Stimulated activated CD8-positive, alpha-beta memory T cell treated with anti-CD3 and anti-CD28 coated beads, Interleukin-7, amount 100 ng/mL, for 24 hours (primary cell): ENCODE measurements at regions not wholly inside any gene's neighbourhood (a gene's known extent, or its start where the extent isn't known, plus 50 kb on each side); places are given as distances from the start of the nearest gene placed in this dataset.
"Not testable (repeated sequence)": the region's sequence is repeated elsewhere in the genome, so short reads cannot be mapped to it uniquely, and the experiment has no call there.

Source experiments
- DNase-seq: peaks from one replicate; pipeline ENCODE4 v3.0.0-alpha.2; 2020; ENCODE audit warnings: low read depth

DNA sequence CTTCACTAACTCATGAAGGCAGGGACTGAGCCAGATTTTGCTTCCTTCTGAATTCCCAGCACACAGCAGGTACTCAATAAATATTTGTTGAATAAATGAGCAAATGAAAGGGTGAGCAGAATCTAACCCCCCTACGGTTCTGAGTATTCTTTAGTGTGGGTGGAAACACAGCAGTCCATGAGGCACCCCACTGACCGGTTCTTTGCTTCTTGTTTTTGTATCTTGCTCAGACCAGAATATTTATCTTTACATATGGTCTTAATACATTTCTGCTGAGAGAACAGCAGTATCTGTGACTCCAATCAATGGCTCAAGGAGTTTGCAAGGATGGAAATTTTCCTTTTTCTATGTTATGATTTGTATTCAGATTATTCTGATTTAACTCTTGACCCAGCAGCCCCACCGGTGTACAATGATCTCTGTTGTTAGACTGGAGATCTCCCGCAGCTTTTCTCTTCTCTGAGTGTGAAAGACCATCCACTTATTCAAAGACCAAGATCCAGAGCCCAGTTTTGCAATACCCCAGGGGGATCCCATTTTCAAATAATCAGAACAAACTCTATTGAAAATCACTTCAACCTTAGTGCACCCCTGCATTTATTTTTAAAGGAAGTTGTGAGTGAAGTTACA lies 506.5 kb upstream of the TNP1 start:
- DNase-seq: no peak

DNA sequence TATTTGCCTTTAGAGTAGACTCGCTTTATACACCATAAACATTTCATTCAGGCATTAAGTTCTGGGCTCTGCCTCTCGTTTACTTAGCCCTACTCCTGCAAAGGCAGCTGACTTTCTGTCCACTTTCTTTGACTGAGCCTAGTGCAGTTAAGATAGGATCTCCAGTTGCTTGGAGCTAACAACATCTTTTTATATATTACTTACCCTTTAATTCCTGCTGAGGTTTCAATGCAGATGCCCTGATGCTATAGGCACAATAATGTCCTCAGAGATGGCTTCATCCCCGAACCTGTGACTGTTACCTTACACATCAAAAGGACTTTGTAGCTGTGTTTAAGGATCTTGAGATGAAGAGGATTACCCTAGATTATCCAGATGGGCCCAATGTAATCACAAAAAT lies 505.8 kb upstream of the TNP1 start:
- DNase-seq: no peak

DNA sequence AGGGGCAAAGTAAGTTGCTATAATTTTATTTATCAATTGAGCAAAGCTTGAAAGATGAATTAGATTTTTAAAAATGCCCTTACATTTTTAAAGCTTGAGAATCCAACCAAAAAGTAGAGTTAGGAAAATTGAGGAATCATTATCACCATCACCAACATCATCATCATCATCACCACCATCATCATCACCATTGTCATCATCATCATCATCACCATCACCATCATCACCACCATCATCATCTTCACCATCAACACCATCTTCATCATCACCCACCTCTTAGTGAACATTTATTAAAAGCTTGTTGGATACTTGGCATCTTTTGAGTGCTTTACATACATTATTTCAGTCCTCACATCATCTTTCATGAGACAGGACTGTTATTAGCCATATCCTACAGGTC lies 504.4 kb upstream of the TNP1 start:
- no peak for DNase-seq

DNA sequence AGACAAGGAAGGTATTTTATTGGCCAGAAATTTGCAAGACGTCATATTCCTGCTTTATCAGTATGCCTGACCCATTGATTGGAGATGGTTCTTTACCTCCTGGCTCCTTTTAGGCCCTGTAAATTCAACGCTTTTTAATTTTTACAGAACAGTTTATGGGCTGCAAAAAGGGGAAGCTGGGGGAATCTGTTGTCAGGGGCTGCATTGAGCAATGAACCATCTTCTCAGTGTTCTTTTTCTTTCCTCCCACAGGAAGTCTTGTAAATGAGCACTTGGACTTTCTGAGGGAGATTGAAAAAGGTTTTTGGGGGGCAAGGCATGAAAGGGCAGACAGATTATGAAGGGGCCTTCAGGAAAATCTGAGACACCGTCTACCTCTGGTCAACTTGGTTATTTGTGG lies 503.6 kb upstream of the TNP1 start:
- no peak for DNase-seq

DNA sequence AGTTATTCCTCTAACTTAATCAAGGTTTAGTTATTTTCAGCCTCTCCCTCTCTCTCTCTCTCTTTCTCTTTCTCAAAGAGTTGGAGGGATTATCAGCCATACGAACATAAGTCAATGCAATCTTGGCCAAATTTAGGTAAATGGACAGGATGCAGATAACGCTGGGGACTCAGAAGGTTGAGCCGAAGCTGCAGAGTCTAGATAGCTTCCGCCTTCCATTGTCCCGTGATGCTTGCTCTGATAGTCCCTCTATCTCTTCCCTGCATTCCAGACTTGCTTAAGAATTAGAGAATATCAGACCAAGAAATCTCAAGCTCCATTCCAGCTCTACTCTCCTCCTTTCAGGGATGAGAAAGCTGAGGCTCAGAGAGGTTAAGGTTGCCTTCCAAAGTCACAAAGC lies 502.8 kb upstream of the TNP1 start:
- DNase-seq: no peak

DNA sequence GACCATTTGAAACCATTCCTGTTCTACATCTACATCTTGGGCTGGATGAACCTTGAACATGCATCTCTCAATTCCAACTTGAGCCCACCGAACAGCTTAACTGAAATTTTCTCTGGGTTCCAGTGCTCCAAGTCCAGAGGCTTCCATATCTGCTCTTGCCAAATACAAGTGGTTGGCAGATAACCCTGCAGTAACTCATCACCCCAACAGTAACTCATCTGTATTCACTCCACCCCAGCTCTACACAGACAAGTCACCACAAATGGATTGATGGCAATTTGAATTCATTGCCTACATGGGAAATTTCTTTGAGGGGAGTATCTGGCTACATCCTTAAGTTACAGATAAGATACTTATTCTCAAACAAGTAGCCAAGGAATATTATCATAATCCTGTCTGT lies 502.4 kb upstream of the TNP1 start:
- no peak for DNase-seq

DNA sequence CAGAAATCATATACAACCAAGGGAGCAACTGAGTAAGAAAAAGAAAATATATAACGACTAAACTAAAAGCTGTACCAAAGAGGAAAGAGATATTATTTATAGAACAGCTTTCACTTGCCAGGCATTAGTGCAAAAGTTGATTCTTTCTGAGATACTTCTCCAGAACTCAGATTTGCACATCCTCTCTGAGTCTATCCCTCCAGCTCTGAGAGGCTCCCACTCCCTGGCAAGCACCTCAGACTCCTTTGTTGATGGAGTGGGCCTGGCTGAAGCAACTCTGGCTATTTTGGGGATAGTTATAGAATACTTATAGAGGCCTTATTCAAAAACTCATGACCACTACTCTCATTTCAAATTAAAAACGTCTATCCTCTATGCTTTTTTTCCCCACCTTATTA lies 501.6 kb upstream of the TNP1 start:
- DNase-seq: no peak

DNA sequence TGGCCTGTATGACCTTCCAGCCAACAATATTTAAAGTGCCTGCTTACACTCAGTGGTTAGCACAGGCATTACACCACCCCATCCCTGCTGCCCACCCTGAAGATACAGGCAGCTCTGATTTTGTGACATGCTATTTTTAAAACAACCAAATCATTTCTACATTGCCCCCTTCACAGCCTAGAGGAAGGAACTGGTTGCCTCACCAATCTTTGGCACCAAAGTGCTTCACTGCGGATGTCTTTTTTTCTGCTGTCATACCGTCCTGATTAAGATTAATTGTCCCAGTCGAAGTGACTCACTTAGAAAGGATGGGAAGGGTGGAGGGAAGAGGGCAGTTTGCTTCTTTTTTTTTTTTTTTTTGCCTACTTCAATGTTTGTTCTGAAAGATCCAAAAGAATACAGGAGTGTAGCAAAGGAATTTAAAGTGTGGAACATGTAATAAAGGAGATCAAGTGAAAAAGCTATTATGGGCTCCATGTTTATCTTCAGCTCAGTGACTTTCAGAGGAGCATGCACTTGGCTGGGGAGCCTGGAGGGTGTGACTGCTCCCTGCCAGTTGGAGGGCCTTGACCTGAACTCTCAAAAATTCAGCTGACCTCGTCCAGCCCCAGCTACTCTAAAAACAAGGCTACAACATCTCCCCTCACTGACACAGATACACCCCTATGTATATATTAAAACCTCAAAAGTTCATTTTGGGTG lies 501.1 kb upstream of the TNP1 start:
- no peak for DNase-seq

DNA sequence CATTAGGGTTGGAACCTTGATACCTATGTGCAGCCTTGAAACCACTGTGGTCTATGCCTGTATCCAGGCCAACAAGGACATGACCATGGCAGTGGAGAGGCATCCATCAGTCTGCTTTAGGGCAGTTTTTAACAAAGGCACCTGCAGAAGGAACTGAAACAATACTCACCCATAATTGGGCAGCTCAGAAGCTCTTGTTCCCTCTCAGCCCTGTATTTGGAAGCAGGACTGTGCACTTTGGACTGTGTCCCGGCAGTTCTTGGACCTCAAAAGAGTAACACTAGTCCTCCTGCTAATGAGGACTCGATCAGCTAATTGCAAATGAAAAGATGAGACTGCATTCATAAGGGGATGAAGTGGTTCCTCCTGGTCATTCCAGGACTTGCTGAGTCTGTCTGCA lies 500.2 kb upstream of the TNP1 start:
- DNase-seq: no peak

DNA sequence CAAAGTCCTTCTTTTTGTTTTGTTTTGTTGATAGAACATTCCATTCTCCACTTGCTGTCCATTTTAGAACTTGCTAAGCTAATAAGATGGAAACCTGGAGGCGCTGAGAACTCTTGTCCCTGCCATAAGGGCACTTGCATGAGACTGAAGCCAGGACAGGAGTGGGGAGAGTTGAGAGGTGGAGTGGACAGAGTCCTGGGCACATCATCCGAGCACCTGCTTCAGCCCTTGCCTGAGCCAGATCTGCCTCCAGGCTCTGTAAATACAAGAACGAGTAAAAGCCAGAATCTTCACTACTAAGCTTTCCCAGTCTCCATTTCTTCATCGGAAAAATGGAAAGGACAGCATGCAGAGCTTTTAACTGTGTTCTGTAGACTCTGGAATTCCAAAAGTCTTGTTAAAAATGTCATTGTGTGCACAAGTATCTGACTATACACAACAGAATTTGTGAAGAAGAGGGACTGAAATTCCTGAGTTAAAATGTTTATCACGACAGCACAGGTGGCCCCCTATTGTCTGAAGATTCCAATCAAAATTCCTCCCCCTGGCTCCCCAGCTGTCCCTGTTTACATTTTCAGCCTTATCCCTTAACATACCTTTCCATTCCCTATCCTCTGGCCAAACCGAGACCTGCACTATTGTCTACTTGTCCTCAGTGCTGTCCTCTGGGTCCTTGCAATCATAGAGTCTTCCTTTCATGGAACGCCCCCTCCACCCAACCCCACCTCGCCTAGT lies 498.2 kb upstream of the TNP1 start:
- no peak for DNase-seq

DNA sequence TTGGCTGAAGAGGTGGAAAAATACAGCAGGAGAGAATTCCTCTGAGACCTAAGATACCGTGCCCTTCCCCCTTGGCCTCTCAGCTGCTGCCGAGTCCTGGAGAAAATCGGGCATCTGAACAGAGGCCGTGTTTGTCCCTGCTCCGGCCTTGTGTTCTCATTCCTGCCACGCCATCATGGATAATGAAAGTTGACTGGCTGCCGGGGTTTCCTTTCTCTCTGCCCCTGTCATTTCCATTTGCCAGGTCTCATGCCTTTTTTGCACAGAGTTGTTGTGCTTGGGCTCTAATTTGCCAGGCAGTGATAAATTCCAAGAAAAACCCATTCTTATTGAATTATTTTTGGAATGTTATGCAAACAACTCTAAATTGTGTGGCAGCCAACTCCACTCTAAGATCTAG lies 496.9 kb upstream of the TNP1 start:
- no peak for DNase-seq

DNA sequence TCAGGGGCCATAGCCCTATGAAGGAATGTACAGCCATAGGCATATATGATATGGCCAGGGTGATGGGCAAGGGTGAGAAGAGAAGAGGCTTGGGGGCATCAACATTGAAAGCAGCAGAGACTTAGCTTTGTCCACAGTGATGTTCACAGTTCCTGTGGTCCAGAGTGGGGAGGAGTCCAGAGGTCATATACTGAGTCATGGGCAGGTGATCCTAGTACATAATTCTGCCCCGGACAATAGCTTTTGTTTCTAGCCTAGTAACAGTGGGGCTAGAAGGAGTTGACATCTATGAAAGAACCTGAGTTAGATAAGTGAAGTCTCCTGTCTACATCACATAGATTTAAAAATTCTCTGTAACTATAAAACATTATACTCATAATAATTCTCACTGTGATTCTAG lies 496.3 kb upstream of the TNP1 start:
- DNase-seq: no peak

DNA sequence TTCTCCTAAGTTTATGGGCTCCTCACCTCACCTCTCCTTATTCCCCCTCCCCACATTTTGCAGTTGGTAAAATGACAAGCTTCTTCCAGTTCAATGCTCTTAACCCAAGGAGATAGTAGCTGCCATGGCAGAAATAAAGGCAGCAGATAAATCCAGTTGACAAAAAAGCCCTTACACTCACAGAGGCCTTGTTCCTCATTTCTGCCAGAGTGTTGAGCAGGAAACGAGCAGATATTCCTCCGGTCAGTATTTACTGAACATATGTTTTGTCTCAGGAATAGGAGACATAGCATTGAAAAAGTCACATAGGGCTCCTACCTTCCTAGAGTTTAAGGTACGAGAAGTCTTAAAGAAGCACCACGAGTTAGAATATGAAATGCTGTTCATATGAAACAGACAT lies 493.7 kb upstream of the TNP1 start:
- no peak for DNase-seq

DNA sequence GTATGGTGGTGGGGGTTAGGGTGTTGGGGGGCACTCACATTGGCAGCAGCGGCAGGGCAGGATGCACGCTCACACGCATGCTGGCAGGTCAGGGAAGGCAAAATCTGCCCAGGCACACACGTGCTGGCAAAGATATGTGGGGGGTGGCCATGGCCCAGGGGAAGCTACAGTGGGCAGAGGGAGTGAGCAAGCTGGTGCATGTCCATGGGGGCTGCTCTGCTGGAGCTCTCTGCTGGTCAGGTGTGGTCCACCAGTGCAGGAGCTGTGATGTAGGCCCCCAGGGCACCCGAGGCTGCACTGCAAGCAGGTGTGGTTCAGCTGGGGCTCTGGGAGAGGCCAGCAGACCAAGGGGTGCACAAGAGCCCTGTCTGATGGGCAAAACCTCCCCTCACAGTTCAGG lies 491.5 kb upstream of the TNP1 start:
- no peak for DNase-seq

DNA sequence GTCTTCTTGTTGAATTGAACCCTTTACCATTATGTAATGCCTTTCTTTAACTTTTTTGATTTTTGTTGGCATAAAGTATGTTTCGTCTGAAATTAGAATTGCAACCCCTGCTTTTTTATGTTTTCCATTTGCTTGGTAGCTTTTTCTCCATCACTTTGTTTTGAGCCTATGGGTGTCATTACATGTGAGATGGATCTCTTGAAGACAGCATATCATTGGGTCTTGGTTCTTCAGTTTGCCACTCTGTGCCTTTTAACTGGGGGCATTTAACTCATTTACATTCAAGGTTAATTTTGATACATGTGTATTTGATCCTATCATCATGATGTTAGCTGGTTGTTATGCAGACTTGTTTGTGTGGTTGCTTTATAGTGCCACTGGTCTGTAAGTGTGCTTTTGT lies 489.4 kb upstream of the TNP1 start:
- DNase-seq: no peak

DNA sequence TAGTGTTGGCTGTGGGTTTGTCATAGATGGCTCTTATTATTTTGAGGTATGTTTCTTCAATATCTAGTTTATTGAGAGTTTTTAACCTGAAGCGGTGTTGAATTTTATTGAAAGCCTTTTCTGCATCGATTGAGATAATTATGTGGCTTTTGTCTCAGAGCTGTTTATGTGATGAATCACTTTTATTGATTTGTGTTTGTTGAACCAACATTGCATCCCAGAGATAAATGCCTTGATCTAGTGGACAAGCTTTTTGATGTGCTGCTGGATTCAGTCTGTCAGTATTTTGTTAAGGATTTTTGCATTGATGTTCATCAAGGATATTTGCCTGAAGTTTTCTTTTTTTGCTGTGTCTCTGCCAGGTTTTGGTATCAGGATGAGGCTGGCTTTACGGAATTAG lies 487.8 kb upstream of the TNP1 start:
- not testable (repeated sequence) for DNase-seq

DNA sequence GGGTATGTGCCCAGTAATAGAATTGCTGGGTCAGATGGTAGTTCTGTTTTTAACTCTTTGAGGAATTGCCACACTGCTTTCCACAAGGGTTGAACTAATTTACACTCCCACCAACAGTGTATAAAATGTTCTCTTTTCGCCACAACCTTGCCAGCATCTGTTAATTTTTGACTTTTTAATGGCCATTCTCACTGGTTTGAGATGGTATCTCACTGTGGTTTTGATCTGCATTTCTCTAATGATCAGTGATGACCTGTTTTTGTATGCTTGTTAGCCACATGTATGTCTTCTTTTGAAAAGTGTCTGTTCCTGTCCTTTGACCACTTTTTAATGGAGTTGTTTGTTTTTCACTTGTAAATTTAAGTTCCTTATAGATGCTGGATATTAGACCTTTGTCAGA lies 486.2 kb upstream of the TNP1 start:
- not testable (repeated sequence) for DNase-seq

DNA sequence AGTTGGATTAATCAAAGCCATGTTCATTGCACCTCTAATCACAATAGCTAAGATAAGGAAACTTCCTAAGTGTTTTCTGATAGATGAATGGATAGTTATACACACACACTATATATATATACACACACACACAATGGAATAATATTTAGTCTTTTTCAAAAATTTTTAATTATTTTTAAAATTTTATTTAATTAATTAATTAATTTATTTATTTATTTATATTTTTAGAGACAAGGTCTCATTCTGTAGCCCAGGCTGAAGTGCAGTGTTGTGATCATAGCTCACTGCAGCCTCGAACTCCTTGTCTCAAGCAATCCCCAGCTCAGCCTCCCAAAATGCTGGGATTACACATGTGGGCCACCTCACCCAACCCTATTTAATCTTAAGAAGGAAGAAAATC lies 481.0 kb upstream of the TNP1 start:
- DNase-seq: no peak

DNA sequence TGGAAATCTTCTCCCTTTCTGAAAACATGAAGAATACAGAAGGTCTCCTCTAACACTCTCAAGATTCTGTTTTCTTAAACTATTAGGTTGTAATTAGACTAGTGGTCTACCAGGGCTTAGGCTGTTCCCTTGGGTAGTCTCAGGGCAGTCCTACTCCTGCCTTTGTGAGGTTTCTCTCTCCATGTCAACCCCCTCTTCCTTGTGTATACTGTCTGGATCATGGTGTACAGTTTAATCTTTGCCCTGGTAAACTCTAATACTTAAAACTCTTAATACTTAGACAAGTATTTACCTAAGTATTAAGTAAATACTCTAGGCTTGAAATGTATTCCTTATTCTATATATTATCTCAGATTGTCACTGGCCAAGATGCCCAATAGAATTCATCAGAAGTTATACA lies 480.3 kb upstream of the TNP1 start:
- no peak for DNase-seq

DNA sequence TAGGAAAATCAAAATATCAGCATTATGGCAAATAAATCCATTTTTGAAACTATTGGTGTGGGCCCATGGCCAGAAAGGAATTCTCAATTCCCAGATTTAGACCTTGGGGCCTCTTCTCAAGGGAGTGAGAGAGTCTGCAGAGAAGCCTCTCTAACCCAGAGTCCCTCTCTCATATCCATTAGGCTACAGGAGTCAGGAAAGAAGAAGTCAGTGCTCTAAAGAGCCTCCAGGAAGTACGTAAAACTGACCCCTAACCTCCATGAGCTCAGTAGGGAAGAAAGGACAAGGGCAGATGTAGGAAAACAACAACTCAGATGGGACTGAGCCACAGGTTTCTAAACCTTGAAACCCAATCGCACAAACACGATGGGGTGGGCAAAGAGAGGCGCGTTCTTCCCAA lies 479.9 kb upstream of the TNP1 start:
- DNase-seq: no peak

DNA sequence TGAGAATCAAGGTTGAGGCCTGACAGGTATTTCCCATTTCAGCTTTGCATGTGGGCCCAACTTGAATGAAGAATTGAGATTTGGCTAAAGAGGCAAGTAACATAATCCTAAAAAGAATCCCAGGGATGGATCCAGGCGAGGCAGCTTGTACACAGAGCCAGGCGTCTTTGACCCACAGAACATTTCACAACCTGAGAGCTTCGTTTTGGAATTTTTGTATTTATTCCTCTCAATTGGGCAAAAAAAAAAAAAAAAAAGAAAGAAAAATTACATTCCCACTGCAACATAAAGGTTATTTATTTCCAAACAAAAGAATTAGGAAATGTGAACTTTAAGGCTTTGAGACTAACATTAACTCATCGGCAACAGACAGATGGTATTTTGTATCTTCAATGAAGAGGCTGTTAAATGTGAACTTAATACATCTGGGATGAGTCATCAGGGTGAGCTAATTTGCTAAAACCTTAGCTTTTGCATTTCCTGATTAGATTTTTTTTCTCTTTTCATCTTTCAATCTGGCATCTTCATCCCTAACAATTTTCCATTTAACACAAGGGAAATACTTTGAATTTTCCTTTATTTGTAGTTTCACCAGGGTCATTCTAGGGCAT lies 478.5 kb upstream of the TNP1 start:
- DNase-seq: no peak

DNA sequence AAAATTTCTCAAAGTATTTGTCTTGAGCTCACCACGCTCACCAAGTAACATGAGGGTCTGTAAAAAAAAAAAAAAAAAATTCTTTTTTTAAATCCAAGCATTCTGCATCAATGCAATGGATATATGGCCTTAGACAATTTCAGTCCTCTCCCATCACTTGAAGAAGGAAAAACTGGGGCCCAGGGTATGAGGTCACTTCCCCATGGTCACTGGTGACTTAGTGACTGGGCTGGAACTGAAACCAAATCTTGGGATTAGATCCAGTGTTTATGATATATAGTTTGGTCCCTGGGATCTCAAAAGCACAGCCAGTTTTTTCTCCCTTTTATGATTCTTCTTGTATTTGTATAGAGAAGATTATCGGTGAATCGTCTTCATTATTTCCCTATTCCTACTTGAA lies 477.9 kb upstream of the TNP1 start:
- no peak for DNase-seq

DNA sequence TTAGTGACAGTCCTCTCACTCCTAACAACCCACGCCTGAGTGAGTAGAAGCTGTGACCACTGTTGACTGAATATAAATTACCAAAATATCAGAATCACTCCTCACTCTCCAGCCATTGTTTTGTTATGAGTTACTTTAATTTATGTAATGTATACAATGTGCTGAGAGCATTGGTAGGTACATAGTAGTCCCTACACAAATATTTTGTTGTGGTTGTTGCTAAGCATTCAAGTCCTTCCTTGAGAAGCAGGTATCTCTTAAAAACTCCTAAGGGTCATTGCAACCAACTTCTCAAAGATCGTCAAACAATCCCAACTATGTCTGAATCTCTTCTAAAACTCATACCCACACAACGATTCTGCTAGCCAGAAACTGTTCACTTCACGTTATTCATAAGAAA lies 476.8 kb upstream of the TNP1 start:
- no peak for DNase-seq
